ENCODE measurements at regions not wholly inside any gene's neighbourhood (a gene's known extent, or its start where the extent isn't known, plus 50 kb on each side); places are given as distances from the start of the nearest gene placed in this dataset.

DNA sequence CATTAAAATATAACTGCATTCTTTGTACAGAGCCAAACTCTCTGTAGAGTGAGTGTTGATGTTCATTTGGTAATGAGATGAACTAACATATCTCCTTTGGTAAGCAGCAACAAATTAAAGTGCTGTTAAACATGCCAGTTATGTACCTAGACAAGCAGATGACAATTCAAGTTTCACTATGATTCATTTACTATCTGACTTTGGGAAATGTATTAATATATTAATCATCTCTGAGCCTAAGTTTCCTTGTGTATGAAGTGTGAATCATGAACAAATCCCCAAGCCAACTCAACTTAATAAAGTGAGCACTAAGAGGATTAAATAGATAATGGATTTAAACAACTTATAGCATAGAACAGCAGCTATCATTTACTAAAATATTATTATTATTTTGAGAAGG, 1044.2 kb downstream of the GLUD2 start:
- Histone ChIP-seq H3K36me3 (ENCODE audit: insufficient read depth, low read length) (no peaks in the 10 kb centered on the region), H3K9me3 (ENCODE audit: control insufficient read depth in 1 of 2, insufficient read depth in 1 of 2, low read length in 2 of 2) (no peaks in the 10 kb centered on the region), H3K27me3 (ENCODE audit: control insufficient read depth in 1 of 2, insufficient read depth in 2 of 2, low read length in 2 of 2) (no peaks in the 10 kb centered on the region), H3K4me1 (ENCODE audit: insufficient read depth, low read length) (no peaks in the 10 kb centered on the region), H3K4me3 (ENCODE audit: low read length) (no peak overlapping the region), H3K27ac (ENCODE audit: low read depth in 1 of 2, low read length in 2 of 2) (no peak overlapping the region)
- Mint-ChIP-seq H3K27me3 (no peaks in the 10 kb centered on the region), H3K4me3 (no peak overlapping the region), H3K9me3 (peaks cover 3% of the 10 kb centered on the region), H3K27ac (no peak overlapping the region), H3K4me1 (ENCODE audit: low read depth) (no peaks in the 10 kb centered on the region), H3K36me3 (ENCODE audit: low read depth) (no peaks in the 10 kb centered on the region)
- ChIA-PET POLR2A (no interaction called here), CTCF (no interaction called here)
- TF ChIP-seq, protein P1, sequence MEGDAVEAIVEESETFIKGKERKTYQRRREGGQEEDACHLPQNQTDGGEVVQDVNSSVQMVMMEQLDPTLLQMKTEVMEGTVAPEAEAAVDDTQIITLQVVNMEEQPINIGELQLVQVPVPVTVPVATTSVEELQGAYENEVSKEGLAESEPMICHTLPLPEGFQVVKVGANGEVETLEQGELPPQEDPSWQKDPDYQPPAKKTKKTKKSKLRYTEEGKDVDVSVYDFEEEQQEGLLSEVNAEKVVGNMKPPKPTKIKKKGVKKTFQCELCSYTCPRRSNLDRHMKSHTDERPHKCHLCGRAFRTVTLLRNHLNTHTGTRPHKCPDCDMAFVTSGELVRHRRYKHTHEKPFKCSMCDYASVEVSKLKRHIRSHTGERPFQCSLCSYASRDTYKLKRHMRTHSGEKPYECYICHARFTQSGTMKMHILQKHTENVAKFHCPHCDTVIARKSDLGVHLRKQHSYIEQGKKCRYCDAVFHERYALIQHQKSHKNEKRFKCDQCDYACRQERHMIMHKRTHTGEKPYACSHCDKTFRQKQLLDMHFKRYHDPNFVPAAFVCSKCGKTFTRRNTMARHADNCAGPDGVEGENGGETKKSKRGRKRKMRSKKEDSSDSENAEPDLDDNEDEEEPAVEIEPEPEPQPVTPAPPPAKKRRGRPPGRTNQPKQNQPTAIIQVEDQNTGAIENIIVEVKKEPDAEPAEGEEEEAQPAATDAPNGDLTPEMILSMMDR (IDR thresholded peaks at IDR 0.05): no peak
- DNase-seq: no peak
- intact Hi-C loops (cut with DNase I, micrococcal nuclease): no loop called here
- ATAC-seq (ENCODE audit: poor library complexity): no peak

DNA sequence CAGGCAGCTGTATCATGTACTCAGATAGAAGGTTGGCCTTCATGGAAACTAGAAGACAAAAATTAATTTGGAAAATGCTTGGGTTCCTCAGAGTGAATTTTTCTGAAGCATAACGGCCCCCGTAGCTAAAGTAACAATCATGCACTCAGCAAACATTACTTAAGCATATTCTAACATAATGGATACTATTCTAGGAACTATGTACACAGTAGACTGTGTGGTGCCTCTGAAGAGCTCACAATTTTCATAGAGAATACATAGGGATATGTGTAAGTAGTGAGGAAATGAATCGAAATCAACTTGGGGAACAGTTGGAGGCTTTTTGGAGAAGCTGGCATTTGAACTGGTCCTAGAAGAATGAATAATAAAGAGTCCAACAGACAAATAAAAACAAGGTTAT, 1045.0 kb downstream of the GLUD2 start:
- CTCF ChIA-PET: no interaction called here
- Histone ChIP-seq H3K4me3 (ENCODE audit: low read length) (no peak overlapping the region), H3K36me3 (ENCODE audit: insufficient read depth, low read length) (no peaks in the 10 kb centered on the region), H3K9me3 (ENCODE audit: control insufficient read depth in 1 of 2, insufficient read depth in 1 of 2, low read length in 2 of 2) (no peaks in the 10 kb centered on the region), H3K27ac (ENCODE audit: low read depth in 1 of 2, low read length in 2 of 2) (no peak overlapping the region), H3K27me3 (ENCODE audit: control insufficient read depth in 1 of 2, insufficient read depth in 2 of 2, low read length in 2 of 2) (no peaks in the 10 kb centered on the region), H3K4me1 (ENCODE audit: insufficient read depth, low read length) (no peaks in the 10 kb centered on the region)
- no peak for ATAC-seq (ENCODE audit: poor library complexity)
- H3K36me3 Mint-ChIP-seq (ENCODE audit: low read depth): no peaks in the 10 kb centered on the region
- H3K4me3 Mint-ChIP-seq: no peak overlapping the region
- no peaks in the 10 kb centered on the region for H3K27me3 Mint-ChIP-seq
- POLR2A ChIA-PET: no interaction called here
- peaks cover 3% of the 10 kb centered on the region for H3K9me3 Mint-ChIP-seq
- H3K27ac Mint-ChIP-seq: no peak overlapping the region
- TF ChIP-seq, protein P1 (IDR thresholded peaks at IDR 0.05): no peak
- intact Hi-C loops (cut with DNase I, micrococcal nuclease): no loop called here
- H3K4me1 Mint-ChIP-seq (ENCODE audit: low read depth): no peaks in the 10 kb centered on the region
- no peak for DNase-seq

DNA sequence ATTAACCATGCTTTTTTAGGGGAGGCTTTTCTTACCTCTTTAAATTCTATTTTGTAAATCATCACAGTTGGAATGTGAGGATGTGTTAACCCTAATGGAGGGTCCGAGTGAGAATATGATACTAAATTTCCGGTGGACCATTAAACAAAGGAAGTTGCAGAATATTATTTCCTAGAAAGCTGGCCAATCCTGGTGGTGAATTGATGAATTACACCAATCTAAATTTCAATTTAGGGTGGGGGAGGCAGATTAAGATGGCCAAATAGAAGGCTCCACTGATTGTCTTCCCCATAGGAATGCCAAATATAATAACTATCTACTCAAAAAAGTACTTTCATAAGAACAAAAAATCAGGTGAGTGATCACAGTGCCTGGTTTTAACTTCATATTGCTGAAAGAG, 1045.6 kb downstream of the GLUD2 start:
- Mint-ChIP-seq H3K4me1 (ENCODE audit: low read depth) (no peaks in the 10 kb centered on the region), H3K27me3 (no peaks in the 10 kb centered on the region), H3K4me3 (no peak overlapping the region), H3K9me3 (peaks cover 3% of the 10 kb centered on the region), H3K27ac (no peak overlapping the region), H3K36me3 (ENCODE audit: low read depth) (no peaks in the 10 kb centered on the region)
- no peaks in the 10 kb centered on the region for H3K9me3 ChIP-seq (ENCODE audit: control insufficient read depth in 1 of 2, insufficient read depth in 1 of 2, low read length in 2 of 2)
- TF ChIP-seq, protein P1 (IDR thresholded peaks at IDR 0.05): no peak
- H3K36me3 ChIP-seq (ENCODE audit: insufficient read depth, low read length): no peaks in the 10 kb centered on the region
- no peak overlapping the region for H3K4me3 ChIP-seq (ENCODE audit: low read length)
- H3K27ac ChIP-seq (ENCODE audit: low read depth in 1 of 2, low read length in 2 of 2): no peak overlapping the region
- no peaks in the 10 kb centered on the region for H3K4me1 ChIP-seq (ENCODE audit: insufficient read depth, low read length)
- H3K27me3 ChIP-seq (ENCODE audit: control insufficient read depth in 1 of 2, insufficient read depth in 2 of 2, low read length in 2 of 2): no peaks in the 10 kb centered on the region
- ChIA-PET POLR2A (no interaction called here), CTCF (no interaction called here)
- DNase-seq: no peak
- ATAC-seq (ENCODE audit: poor library complexity): no peak
- intact Hi-C loops (cut with DNase I, micrococcal nuclease): no loop called here
